ENCODE measurements at regions not wholly inside any gene's neighbourhood (a gene's known extent, or its start where the extent isn't known, plus 50 kb on each side); places are given as distances from the start of the nearest gene placed in this dataset.

DNA sequence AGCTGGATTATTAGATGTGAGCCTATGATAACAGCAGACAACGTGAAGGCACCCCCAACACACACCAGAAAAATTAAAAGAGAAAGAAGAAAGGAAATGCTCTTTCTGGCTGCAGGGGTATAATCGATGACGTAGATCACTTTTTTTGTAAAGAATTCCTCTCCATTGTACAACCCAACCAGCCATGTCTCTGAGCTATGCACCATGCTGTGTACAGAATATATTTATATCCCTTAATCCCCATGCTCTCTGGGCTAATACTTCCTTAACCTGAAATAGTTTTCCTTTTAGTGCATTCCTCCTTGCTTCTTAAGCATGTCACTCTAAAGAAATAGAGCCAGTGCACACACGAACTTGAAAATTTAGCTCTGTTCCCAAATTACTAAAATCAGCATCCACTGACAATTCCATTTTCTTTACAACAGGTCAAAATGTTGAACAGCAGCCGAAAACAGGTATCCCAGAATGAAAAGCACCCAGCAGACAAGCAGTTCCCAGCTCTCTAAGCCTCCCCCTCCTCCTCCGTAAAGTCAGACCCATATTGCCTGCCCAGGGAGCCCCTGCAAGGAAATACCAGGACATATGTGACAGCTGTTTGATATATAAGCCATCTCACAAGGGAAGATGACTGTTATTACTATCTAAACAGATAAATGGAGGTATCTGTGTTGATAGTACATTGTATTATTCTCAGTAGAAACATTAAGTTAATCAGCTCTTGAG lies 247.4 kb upstream of the RAB6C start:
- TF ChIP-seq, protein P1, sequence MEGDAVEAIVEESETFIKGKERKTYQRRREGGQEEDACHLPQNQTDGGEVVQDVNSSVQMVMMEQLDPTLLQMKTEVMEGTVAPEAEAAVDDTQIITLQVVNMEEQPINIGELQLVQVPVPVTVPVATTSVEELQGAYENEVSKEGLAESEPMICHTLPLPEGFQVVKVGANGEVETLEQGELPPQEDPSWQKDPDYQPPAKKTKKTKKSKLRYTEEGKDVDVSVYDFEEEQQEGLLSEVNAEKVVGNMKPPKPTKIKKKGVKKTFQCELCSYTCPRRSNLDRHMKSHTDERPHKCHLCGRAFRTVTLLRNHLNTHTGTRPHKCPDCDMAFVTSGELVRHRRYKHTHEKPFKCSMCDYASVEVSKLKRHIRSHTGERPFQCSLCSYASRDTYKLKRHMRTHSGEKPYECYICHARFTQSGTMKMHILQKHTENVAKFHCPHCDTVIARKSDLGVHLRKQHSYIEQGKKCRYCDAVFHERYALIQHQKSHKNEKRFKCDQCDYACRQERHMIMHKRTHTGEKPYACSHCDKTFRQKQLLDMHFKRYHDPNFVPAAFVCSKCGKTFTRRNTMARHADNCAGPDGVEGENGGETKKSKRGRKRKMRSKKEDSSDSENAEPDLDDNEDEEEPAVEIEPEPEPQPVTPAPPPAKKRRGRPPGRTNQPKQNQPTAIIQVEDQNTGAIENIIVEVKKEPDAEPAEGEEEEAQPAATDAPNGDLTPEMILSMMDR (IDR thresholded peaks at IDR 0.05; ENCODE audit: insufficient read depth, low read length): no peak
- TF ChIP-seq POLR2AphosphoS5 (IDR thresholded peaks at IDR 0.05; ENCODE audit: low read depth) (no peak), GABPA (IDR thresholded peaks at IDR 0.05; ENCODE audit: low read depth) (no peak)

All from HL-60 (cell line).